ENCODE measurements at regions not wholly inside any gene's neighbourhood (a gene's known extent, or its start where the extent isn't known, plus 50 kb on each side); places are given as distances from the start of the nearest gene placed in this dataset.

DNA sequence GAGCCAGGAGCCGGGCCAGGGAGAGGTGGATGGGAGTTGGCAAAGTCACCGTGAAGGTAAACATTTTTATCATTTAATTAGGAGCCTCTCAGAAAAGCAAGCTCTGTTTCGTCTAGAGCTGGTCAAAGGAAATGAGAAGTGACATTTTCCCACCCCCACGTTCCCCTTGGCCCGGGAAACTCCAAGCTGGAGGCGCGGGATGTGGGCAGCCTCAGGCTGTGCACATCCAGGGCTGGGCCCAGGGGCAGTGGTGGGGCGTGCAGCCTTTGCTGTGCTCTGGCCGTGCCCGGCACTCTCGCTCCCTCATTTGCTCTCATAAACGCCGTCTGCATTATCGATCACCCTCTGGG lies 135.6 kb upstream of the RET start:
- TF ChIP-seq ZNF280C (tag by site-specific recombination; IDR thresholded peaks at IDR 0.05) (no peak), SCRT2 (tag by site-specific recombination; IDR thresholded peaks at IDR 0.05) (no peak), ZNF23 (tag by site-specific recombination; IDR thresholded peaks at IDR 0.05; ENCODE audit: borderline replicate concordance) (no peak), KLF10 (tag by site-specific recombination; IDR thresholded peaks at IDR 0.05) (no peak), ZNF423 (tag by site-specific recombination; IDR thresholded peaks at IDR 0.05) (no peak), ZNF449 (tag by site-specific recombination; IDR thresholded peaks at IDR 0.05) (no peak), ZNF366 (tag by site-specific recombination; conservative IDR thresholded peaks at IDR 0.05) (no peak), ZNF660 (tag by site-specific recombination; IDR thresholded peaks at IDR 0.05) (no peak)
- TF ChIP-seq, protein P1, sequence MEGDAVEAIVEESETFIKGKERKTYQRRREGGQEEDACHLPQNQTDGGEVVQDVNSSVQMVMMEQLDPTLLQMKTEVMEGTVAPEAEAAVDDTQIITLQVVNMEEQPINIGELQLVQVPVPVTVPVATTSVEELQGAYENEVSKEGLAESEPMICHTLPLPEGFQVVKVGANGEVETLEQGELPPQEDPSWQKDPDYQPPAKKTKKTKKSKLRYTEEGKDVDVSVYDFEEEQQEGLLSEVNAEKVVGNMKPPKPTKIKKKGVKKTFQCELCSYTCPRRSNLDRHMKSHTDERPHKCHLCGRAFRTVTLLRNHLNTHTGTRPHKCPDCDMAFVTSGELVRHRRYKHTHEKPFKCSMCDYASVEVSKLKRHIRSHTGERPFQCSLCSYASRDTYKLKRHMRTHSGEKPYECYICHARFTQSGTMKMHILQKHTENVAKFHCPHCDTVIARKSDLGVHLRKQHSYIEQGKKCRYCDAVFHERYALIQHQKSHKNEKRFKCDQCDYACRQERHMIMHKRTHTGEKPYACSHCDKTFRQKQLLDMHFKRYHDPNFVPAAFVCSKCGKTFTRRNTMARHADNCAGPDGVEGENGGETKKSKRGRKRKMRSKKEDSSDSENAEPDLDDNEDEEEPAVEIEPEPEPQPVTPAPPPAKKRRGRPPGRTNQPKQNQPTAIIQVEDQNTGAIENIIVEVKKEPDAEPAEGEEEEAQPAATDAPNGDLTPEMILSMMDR (tag by site-specific recombination; IDR thresholded peaks at IDR 0.05), result no peak
- TF ChIP-seq, protein P2, sequence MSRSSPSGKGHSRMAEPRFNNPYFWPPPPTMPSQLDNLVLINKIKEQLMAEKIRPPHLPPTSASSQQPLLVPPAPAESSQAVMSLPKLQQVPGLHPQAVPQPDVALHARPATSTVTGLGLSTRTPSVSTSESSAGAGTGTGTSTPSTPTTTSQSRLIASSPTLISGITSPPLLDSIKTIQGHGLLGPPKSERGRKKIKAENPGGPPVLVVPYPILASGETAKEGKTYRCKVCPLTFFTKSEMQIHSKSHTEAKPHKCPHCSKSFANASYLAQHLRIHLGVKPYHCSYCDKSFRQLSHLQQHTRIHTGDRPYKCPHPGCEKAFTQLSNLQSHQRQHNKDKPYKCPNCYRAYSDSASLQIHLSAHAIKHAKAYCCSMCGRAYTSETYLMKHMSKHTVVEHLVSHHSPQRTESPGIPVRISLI (tag by site-specific recombination; IDR thresholded peaks at IDR 0.05), result no peak
- TF ChIP-seq, protein P3, sequence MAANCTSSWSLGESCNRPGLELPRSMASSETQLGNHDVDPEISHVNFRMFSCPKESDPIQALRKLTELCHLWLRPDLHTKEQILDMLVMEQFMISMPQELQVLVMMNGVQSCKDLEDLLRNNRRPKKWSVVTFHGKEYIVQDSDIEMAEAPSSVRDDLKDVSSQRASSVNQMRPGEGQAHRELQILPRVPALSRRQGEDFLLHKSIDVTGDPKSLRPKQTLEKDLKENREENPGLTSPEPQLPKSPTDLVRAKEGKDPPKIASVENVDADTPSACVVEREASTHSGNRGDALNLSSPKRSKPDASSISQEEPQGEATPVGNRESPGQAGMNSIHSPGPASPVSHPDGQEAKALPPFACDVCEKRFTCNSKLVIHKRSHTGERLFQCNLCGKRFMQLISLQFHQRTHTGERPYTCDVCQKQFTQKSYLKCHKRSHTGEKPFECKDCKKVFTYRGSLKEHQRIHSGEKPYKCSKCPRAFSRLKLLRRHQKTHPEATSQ (tag by site-specific recombination; IDR thresholded peaks at IDR 0.05), result no peak

Data from HEK293 (cell line).